Type B pancreatic cell (in vitro differentiated cells): ENCODE measurements at regions not wholly inside any gene's neighbourhood (a gene's known extent, or its start where the extent isn't known, plus 50 kb on each side); places are given as distances from the start of the nearest gene placed in this dataset.

ENCODE experiments used
- DNase-seq: peaks from one replicate; pipeline ENCODE4 v3.0.0; 2021; ENCODE audit warnings: mixed read lengths; ENCODE audit not compliant: unreplicated experiment; ENCODE audit errors: extremely low spot score
- H3K27ac Mint-ChIP-seq: 2 replicates; pipeline ENCODE4 v1.8.0; 2021; ENCODE audit warnings: mild to moderate bottlenecking, mixed read lengths
- H3K27me3 Mint-ChIP-seq: 2 replicates; pipeline ENCODE4 v1.8.0; 2021; ENCODE audit warnings: mixed read lengths
- H3K36me3 Mint-ChIP-seq: 2 replicates; pipeline ENCODE4 v1.8.0; 2021; ENCODE audit warnings: mixed read lengths
- H3K4me1 Mint-ChIP-seq: one replicate; pipeline ENCODE4 v1.8.0; 2021; ENCODE audit warnings: mixed read lengths; ENCODE audit not compliant: unreplicated experiment
- H3K4me3 Mint-ChIP-seq: 2 replicates; pipeline ENCODE4 v1.8.0; 2021; ENCODE audit warnings: mild to moderate bottlenecking, mixed read lengths
- H3K9me3 Mint-ChIP-seq: 2 replicates; pipeline ENCODE4 v1.8.0; 2021; ENCODE audit warnings: mixed read lengths
- TF ChIP-seq, protein P1 (sequence below): fragments of 200-600 bp; sonication (generic); conservative IDR thresholded peaks from 2 replicates; pipeline ENCODE4 v1.5.0; 2021; ENCODE audit warnings: antibody characterized with exemption, mild to moderate bottlenecking

GRCh38 chr2:118689456-118689855, 158.0 kb downstream of the EN1 start:
- no peak overlapping the region for H3K27ac Mint-ChIP-seq
- H3K4me3 Mint-ChIP-seq: no peak overlapping the region
- H3K27me3 Mint-ChIP-seq: peaks cover 7% of the 10 kb centered on the region
- no peaks in the 10 kb centered on the region for H3K9me3 Mint-ChIP-seq
- no peaks in the 10 kb centered on the region for H3K4me1 Mint-ChIP-seq
- TF ChIP-seq, protein P1, sequence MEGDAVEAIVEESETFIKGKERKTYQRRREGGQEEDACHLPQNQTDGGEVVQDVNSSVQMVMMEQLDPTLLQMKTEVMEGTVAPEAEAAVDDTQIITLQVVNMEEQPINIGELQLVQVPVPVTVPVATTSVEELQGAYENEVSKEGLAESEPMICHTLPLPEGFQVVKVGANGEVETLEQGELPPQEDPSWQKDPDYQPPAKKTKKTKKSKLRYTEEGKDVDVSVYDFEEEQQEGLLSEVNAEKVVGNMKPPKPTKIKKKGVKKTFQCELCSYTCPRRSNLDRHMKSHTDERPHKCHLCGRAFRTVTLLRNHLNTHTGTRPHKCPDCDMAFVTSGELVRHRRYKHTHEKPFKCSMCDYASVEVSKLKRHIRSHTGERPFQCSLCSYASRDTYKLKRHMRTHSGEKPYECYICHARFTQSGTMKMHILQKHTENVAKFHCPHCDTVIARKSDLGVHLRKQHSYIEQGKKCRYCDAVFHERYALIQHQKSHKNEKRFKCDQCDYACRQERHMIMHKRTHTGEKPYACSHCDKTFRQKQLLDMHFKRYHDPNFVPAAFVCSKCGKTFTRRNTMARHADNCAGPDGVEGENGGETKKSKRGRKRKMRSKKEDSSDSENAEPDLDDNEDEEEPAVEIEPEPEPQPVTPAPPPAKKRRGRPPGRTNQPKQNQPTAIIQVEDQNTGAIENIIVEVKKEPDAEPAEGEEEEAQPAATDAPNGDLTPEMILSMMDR: no peak
- H3K36me3 Mint-ChIP-seq: no peaks in the 10 kb centered on the region
- DNase-seq: no peak

DNA sequence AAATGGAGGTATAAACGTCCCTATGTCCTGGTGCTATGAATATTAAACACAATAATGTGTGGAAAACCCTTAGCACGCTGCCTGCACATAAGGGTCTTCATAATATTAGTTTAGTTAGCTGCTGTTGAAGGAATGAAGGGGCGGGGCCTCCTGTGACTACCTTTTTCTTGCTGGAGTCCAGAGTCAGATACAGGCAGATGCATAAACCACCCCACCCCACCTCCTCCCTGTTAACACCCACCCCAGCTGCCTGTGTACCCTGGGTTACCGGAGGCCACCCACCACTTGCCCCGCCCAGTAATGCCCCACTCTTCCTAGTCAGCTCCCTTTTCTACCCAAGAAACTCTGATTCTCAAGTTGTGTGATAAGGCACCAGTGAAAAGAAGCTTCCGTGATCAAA, 158.4 kb downstream of the EN1 start:
- no peaks in the 10 kb centered on the region for H3K9me3 Mint-ChIP-seq
- no peak overlapping the region for H3K27ac Mint-ChIP-seq
- peaks cover 7% of the 10 kb centered on the region for H3K27me3 Mint-ChIP-seq

GRCh38 chr2:118687698-118688097, 159.8 kb downstream of the EN1 start:
- Mint-ChIP-seq H3K4me3 (no peak overlapping the region), H3K9me3 (no peaks in the 10 kb centered on the region), H3K27me3 (peaks cover 11% of the 10 kb centered on the region), H3K4me1 (no peaks in the 10 kb centered on the region), H3K36me3 (no peaks in the 10 kb centered on the region), H3K27ac (no peak overlapping the region)
- no peak for DNase-seq
- TF ChIP-seq, protein P1: no peak

More for the DNA sequence above, 158.4 kb downstream of the EN1 start:
- DNase-seq: no peak
- no peaks in the 10 kb centered on the region for H3K4me1 Mint-ChIP-seq
- TF ChIP-seq, protein P1: no peak
- H3K4me3 Mint-ChIP-seq: no peak overlapping the region
- no peaks in the 10 kb centered on the region for H3K36me3 Mint-ChIP-seq

DNA sequence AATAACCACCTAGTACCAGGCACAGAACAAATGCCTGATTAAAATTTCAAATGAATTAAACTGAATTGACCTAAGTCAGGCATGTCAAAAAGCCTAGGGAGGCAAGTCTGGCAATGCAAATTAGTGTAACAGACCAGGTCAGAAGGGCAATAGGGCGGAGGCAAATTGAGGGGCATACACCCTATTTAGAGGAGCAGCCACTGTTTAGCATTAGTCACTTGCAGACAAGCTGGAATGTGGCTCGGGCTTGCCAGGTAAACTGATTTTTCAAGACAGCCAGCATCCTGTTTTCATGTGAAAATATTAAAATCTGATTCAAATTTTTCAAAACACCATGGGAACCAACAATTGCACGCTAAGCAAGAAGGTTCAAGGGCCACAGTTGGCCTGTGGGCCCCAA, 160.3 kb downstream of the EN1 start:
- H3K27ac Mint-ChIP-seq: no peak overlapping the region
- no peaks in the 10 kb centered on the region for H3K9me3 Mint-ChIP-seq
- no peak overlapping the region for H3K4me3 Mint-ChIP-seq
- no peaks in the 10 kb centered on the region for H3K4me1 Mint-ChIP-seq
- H3K27me3 Mint-ChIP-seq: peaks cover 10% of the 10 kb centered on the region
- H3K36me3 Mint-ChIP-seq: no peaks in the 10 kb centered on the region
- TF ChIP-seq, protein P1: no peak
- DNase-seq: no peak

DNA sequence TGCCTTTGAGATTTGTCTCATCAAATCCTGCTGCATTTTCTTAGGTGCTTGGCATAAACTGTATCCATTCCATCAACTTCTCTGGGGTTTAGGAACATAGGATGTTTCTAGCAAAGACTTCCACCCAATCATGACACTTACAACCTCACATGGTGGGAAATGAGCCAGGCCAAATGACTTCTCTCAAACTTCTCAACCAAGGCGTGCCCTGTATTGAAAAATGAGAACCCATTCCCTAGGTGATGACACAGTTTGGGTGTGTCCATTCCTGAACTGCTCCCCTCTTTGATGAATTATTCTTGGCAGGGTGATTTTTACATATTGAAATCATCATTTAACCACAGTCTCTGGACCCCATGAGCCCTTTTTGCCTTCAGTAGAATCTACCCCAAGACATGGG, 161.1 kb downstream of the EN1 start:
- no peak for DNase-seq
- peak overlapping the region; percentile 51 for H3K27ac Mint-ChIP-seq
- no peaks in the 10 kb centered on the region for H3K9me3 Mint-ChIP-seq
- H3K27me3 Mint-ChIP-seq: peaks cover 8% of the 10 kb centered on the region
- no peaks in the 10 kb centered on the region for H3K36me3 Mint-ChIP-seq
- no peak overlapping the region for H3K4me3 Mint-ChIP-seq
- TF ChIP-seq, protein P1: no peak
- H3K4me1 Mint-ChIP-seq: no peaks in the 10 kb centered on the region

- no peak overlapping the region for H3K27ac Mint-ChIP-seq
- DNase-seq: no peak
- peaks cover 25% of the 10 kb centered on the region for H3K27me3 Mint-ChIP-seq
- H3K4me1 Mint-ChIP-seq: no peaks in the 10 kb centered on the region
- H3K4me3 Mint-ChIP-seq: no peak overlapping the region
- H3K36me3 Mint-ChIP-seq: no peaks in the 10 kb centered on the region
- H3K9me3 Mint-ChIP-seq: no peaks in the 10 kb centered on the region
- TF ChIP-seq, protein P1: no peak
Observed at GRCh38 chr2:118683460-118683859, 164.0 kb downstream of the EN1 start.
